ENCODE measurements at regions not wholly inside any gene's neighbourhood (a gene's known extent, or its start where the extent isn't known, plus 50 kb on each side); places are given as distances from the start of the nearest gene placed in this dataset.
"Not testable (repeated sequence)": the region's sequence is repeated elsewhere in the genome, so short reads cannot be mapped to it uniquely, and the experiment has no call there.

DNA sequence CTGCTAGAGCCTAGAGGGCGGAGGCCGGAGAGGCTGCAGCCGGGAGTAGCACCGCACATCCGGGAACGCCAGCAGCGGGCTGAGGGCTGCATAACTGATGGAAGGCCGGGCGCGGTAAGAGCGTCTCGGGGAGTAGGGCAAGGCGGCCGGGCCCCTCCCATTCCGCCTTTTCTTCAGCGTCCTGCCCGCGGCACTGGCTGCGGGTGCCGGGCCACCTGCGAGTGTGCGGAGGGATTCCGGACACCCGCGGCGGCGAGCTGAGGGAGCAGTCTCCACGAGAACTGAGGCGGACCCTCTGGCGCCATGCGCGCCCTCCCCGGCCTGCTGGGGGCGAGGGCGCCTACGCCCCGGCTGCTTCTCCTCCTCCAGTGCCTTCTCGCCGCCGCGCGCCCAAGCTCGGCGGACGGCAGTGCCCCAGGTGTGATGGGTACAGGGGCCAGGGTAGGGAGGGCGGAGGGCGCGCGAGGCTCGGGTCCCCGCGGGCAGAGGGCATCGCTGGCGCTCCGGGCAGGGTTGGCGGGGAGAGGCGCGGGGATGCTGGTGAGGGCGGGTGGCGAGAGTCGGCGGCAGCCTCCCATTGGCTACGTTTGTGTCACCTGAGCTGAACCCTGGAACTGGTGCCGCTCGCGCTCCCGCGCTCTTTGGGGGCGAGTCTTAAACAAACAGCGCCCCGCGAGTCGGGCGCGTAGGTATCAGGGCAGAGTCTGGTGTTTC, 334.4 kb downstream of the SRGAP2C start:
- peak; percentile 91 for DNase-seq

DNA sequence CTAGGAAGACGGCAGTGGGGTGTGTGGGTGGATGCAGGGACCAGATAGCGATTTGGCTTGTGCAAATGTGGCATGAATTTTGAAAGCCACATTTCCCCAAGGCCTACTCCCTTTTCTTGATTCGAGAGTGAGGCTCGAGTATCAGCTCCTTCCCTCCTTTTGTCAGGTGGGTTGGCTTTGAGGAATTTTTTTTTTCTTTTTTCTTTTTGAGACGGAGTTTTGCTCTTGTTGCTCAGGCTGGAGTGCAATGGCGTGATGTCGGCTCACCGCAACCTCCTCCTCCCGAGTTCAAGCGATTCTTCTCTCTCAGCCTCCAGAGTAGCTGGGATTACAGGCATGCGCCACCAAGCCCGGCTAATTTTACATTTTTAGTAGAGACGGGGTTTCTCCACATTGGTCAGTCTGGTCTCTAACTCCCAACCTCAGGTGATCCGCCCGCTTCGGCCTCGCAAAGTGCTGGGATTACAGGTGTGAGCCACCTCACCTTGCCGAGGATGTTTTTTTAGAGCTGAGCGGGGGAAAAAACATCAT, 335.0 kb downstream of the SRGAP2C start:
- DNase-seq: not testable (repeated sequence)

GRCh38 chr1:121522061-121522759, 337.4 kb downstream of the SRGAP2C start:
- DNase-seq: no peak

- DNase-seq: not testable (repeated sequence)
Measured at GRCh38 chr1:121523112-121523511, 338.3 kb downstream of the SRGAP2C start.

- no peak for DNase-seq
Measured at GRCh38 chr1:121525355-121525754, 340.6 kb downstream of the SRGAP2C start.

DNA sequence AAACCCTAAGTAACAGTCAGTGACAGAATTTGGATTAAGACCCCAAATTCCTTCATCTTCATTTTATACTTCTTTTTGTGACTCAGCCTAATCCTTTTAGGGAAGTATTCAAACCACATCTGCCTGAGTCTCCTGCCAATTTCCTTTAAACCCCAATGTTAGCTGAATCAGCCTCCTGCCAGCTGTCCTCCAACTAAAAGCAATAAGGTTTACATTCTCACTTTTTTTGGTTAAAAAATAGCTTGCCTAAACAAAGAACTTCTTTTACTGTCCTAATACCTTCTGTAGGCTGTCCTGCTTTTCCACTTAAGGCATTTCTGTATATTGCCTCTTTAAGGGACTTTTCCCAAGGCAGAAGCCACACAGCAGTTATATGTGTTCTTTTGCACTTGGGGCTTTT, 344.2 kb downstream of the SRGAP2C start:
- DNase-seq: not testable (repeated sequence)

DNA sequence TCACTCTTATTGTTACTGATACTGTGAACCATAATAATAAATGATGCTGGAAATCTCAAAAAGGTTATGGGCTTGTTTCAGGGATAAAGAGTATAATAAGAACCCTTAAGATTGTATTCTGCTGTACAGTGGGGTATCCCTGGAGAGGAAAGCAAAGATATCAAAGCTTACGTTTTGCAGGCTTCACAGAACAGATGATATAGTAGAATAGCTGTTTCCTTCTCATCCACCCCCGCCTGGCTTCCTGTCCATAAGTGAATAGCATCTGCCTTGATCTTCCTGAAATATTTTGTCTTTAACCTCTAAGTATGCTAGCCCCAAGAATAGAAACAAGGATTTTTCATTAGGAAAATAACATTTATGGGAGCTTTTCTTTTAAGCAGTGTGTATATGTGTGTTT, 345.3 kb downstream of the SRGAP2C start:
- not testable (repeated sequence) for DNase-seq

GRCh38 chr1:121531747-121532146, 347.0 kb downstream of the SRGAP2C start:
- not testable (repeated sequence) for DNase-seq

DNA sequence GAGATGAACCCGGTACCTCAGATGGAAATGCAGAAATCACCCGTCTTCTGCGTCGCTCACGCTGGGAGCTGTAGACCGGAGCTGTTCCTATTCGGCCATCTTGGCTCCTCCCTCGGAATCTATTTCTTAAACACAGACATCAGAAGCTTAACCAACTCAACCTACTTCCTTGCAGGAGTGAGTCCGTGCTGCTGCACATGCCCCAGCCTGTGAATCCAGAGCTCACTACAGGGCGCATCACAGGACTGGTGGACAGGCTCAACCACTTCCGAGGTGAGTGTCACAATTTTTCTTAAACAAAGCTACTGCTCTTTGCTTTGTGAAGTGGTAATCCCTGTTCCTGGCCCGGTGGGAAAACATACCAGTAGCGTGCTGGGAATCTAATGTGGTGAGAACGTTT, 353.4 kb downstream of the SRGAP2C start:
- DNase-seq: not testable (repeated sequence)

DNA sequence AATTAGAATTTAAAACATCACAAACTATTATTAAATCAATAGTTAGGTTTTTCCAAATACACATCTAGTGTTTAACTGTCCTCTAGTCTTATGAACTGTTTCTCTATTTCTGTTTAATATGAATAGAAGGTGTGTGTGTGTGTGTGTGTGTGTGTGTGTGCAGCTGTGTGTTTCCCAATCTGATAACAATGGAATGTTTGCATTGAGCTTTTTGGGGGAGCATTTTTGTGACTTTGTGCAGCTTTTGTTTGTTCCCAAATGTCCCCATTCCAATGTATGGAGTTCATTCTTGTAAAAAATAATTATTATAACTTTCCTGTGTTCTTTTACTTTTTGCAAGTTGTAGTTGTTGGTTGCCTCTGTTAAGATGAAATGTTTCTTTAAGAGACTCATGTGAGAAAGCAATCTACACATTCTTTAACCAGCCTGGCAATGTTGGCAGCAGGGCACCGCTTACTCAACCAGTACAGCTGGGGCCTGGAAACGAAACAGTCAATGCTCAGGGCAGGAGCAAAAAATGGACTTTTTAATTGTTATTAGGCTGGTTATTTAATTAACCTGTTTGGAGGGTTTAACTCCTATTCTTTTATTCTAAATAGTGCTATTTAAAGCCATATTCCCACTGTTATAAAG, 354.3 kb downstream of the SRGAP2C start:
- DNase-seq: no peak

GRCh38 chr1:121543988-121544387, 359.2 kb downstream of the SRGAP2C start:
- DNase-seq: not testable (repeated sequence)

DNA sequence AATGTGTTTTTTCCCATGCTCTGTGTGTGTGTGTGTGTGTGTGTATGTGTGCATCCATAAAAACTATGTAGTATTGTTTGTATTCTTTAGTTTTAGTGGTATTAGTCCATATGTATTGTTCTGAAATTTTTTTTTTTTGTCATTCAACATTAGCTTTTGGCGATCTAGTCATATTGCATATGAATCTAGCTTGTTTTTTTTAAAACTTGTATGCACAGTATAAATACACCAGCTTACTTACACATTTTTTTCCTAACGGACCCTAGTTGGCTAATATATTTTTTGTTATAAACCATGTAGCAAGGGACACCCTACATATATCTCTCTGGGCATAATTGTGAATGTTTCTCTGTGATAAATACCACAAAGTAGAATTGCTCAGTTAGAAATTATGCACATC, 359.7 kb downstream of the SRGAP2C start:
- no peak for DNase-seq

- not testable (repeated sequence) for DNase-seq
Measured at GRCh38 chr1:121545899-121546298, 361.1 kb downstream of the SRGAP2C start.

DNA sequence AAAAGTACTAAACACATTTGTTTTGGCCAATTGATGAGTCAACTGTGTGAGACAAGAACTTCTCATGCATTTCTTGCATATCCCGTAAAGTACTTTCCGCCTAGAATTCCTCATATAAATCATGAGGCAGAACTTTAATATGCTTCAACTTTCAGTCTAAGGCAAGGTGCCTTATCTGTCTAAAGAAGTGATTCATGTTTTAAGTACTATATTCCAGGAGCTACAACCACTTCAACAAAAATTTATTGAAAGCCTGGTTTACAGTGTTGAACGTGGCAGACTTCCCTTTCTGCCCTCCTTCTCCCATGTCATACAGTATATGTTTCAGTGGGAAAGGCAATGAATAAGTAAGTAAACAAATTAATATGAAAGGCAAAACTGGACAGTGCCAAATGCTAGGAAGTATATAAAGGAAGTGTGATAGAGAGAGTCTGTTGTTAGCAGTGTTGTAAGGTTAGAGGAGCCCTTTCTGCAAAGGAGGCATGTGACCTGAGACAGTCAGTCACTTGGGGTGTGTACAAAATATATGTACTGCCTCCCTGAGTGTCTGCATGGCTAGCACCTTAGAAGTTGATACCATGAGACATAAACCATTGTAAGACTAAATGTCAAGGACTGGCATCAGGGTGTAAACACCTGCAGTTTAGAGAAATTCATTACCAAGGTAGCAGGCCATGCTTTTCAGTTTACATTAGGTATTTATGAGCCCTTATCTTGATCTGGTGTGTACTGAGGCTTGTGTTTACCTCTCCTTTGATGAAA, 362.2 kb downstream of the SRGAP2C start:
- no peak for DNase-seq

DNA sequence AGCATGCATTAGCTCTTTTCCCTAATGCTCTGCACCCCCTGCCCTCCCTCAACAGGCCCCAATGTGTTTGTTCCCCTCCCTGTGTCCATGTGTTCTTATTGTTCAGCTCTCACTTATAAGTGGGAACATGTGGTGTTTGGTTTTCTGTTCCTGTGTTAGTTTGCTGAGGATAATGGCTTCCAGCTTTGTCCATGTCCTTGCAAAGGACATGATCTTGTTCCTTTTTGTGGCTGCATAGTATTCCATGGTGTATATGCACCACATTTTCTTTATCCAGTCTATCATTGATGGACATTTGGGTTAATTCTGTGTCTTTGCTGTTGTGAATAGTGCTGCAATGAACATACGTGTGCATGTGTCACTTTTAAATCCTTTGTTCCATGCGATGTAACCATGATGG, 363.0 kb downstream of the SRGAP2C start:
- DNase-seq: not testable (repeated sequence)

GRCh38 chr1:121550817-121551216, 366.0 kb downstream of the SRGAP2C start:
- not testable (repeated sequence) for DNase-seq

- DNase-seq: not testable (repeated sequence)
Measured at GRCh38 chr1:121551491-121551890, 366.7 kb downstream of the SRGAP2C start.

DNA sequence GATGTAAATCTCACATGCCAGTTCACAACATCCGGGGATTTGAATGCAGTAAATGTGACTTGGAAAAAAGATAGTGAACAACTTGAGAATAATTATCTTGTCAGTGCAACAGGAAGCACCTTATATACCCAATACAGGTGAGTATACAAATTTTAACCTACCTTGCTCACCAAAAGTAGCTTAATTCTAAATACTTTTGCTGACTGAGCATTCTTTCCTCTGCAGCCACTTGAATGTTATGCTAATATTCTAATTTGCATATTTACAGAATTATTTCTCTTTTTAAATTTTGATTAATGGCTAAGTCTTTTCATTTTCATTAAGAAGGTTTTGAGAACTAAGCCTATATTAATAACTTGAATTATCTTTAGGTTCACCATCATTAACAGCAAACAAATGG, 371.8 kb downstream of the SRGAP2C start:
- DNase-seq: not testable (repeated sequence)

DNA sequence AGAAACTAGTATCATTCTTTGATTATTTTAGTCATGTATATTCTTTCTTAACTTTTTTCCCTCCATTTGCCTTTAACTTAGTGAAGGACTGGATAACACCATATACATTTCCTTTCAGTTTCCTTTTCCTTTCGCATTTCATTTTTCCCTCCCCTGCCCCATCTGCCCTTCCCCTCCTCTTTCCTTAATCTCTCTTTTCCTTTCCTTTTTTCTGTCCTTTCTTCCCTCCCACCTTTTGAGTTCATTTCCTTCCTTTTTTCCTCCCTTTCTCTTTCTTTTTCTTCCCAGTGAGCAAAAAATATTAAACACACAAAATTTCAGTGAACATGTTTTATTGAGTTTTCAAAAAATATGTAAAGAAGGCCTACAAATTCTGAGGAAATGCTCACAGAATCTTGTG, 373.3 kb downstream of the SRGAP2C start:
- not testable (repeated sequence) for DNase-seq

GRCh38 chr1:121558514-121558913, 373.7 kb downstream of the SRGAP2C start:
- no peak for DNase-seq

GRCh38 chr1:121566346-121566745, 381.6 kb downstream of the SRGAP2C start:
- no peak for DNase-seq

DNA sequence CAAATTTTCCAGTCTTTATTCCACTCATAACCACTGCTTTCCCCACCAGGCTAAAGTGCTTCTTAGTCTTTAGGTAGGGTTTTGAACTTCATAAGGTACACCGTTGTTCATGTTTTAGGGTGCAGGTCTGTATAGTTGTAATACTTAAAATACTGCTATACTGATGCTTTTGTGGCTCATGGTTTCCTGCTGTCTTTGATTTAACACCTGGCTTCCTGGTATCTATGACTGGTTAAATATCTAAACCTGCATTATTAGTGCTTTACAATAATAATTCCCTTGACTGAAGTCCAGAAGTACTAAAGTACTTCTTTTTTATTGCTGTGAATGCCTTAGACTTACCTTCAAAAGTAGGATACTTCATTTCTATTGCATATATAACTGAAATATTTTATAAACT, 384.7 kb downstream of the SRGAP2C start:
- DNase-seq: no peak
